LNCaP clone FGC (cell line): ENCODE measurements at regions not wholly inside any gene's neighbourhood (a gene's known extent, or its start where the extent isn't known, plus 50 kb on each side); places are given as distances from the start of the nearest gene placed in this dataset.

Experiments
- DNase-seq: peaks from one replicate; pipeline ENCODE4 v3.0.0-alpha.2; 2011; ENCODE audit warnings: low read depth
- H3K4me3 ChIP-seq: 2 replicates; pipeline ENCODE4 v1.5.1; 2011; ENCODE audit warnings: mild to moderate bottlenecking, low read depth, low read length, control low read depth
- CTCF ChIP-seq: IDR thresholded peaks from 2 replicates; pipeline ENCODE4 v1.5.1; 2012; ENCODE audit warnings: mild to moderate bottlenecking; ENCODE audit not compliant: control insufficient read depth, insufficient read depth; ENCODE audit errors: extremely low read depth

- H3K4me3 ChIP-seq, result no peak overlapping the region
- no peak for TF ChIP-seq CTCF
- DNase-seq, result no peak
Measured at GRCh38 chr1:30629501-30629900, 93.9 kb downstream of the MATN1 start.

DNA sequence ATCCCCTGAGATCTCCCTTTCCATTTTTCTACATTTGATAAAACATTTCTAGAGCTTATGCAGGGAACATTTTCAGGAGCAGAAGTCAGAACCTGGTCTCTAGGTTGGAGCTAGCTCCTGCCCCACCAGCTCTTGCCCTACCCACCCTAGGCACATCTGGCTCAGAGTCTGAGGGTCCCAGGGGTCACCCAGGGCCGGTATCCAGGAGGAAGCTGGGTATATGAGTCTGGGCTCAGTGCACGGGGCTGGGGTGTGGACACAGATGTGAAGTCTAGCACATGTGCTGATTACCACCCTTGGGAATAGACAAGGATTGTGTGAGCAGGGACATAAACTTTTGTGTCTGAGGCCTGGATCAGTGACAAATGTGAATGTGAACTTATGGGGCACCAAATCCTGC, 95.4 kb downstream of the MATN1 start:
- no peak for TF ChIP-seq CTCF
- no peak overlapping the region for H3K4me3 ChIP-seq
- DNase-seq, result no peak

DNA sequence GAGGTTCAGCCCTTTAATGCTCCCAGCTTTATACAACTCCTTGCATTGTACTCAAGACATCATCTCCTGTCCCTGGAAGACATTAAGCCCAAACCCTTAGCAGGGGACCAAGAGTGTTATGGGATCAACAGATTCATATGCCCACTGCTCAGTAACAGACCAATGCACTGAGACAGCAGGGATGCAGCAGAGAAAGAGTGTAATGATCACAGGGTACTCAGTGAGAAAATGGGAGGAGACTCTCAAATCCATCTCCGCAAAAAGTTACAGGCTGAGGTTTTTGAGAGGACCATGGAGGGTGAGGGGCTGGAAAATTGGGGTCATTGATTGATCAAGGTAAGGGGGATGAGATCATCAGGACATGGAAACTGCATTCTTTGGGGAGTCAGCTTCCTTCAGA, 96.2 kb downstream of the MATN1 start:
- DNase-seq, result no peak
- no peak for TF ChIP-seq CTCF
- H3K4me3 ChIP-seq, result no peak overlapping the region

DNA sequence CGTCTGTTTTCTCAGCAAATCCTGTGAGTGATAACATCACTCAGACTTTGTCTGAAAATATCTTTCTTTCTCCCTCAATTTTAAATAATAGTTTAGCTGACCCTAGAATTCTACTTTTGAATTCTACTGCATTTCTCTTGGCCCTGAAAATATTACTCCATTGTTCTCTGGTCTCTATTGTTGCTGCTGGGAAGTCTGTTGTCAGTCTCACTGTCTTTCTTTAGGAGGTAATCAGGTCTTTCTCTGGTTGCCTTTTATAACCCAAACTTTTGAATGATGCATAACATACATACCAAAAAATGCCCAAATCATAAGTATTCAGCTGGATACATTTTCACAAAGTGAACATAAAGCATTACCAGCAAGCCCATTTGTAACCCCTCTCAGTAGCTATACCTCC, 100.0 kb downstream of the MATN1 start:
- DNase-seq, result no peak
- TF ChIP-seq CTCF, result no peak
- no peak overlapping the region for H3K4me3 ChIP-seq

- no peak overlapping the region for H3K4me3 ChIP-seq
- TF ChIP-seq CTCF, result no peak
- no peak for DNase-seq
Measured at GRCh38 chr1:30619619-30620018, 103.8 kb downstream of the MATN1 start.

- TF ChIP-seq CTCF, result no peak
- H3K4me3 ChIP-seq, result no peak overlapping the region
Measured at GRCh38 chr1:30618335-30618747, 105.0 kb downstream of the MATN1 start.

DNA sequence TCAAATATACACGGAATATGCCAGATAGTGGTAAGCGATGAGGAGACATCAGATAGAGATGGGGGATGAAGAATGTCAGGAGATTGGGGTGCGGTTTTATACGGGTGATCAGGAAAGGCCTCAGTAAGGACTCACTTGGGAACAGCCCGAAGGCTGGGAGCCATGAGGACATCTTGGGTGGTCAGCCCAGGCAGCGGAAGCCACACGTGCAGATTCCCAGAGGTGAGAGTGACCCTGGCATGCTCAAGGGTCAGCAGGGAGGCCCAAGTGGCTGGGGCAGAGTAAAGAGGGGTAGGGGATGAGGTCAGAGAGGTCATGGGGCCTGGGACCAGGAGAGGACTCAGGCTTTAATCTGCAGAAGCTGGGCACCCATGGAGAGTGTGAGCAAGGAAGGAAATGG, 106.6 kb downstream of the MATN1 start:
- H3K4me3 ChIP-seq, result no peak overlapping the region
- no peak for DNase-seq
- no peak for TF ChIP-seq CTCF

More at GRCh38 chr1:30618335-30618747, 105.0 kb downstream of the MATN1 start:
- DNase-seq, result no peak
